MV-4-11 (cell line): ENCODE measurements at regions not wholly inside any gene's neighbourhood (a gene's known extent, or its start where the extent isn't known, plus 50 kb on each side); places are given as distances from the start of the nearest gene placed in this dataset.

ENCODE experiments used
- DNase-seq: peaks from one replicate; lab custom pipeline; 2025; lab: John Stamatoyannopoulos, UW

DNA sequence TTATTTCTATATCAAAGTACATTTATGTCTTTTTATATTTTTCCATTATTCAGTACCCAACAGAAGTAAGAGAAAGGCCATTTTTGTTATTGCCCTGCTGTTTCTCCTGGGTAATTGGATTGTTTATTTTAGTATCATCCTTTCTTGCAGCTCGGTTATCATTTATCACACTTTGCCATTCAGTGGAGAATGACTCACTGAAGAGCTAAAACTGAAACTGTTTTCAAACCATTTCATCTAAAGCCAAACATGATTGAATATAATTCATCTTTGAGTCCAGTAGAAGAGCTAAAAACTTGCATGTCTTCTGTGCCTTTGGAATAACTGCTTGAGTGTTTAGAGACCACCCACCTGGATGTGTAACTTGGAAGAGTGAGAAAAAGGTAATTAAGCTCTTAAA, 139.5 kb upstream of the PRDM9 start:
- no peak for DNase-seq

DNA sequence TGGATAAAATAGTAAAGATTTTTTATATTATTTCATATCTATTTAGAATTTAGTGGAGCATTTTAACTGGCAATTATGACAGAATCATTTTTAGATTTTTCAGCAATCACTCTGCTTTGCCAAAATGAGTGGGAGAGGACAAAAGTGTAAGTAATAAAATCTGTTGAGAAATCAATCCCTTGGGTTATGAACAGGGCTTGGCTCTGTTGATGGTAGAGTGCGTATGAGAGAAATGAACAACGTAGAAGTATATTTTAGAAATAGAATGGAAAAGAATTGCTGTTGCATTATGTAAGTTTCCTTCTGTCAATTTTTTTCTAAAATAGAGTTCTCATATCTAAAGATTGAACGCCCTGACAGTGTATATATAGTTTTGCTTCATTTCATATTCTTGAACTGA, 154.1 kb upstream of the PRDM9 start:
- no peak for DNase-seq

DNA sequence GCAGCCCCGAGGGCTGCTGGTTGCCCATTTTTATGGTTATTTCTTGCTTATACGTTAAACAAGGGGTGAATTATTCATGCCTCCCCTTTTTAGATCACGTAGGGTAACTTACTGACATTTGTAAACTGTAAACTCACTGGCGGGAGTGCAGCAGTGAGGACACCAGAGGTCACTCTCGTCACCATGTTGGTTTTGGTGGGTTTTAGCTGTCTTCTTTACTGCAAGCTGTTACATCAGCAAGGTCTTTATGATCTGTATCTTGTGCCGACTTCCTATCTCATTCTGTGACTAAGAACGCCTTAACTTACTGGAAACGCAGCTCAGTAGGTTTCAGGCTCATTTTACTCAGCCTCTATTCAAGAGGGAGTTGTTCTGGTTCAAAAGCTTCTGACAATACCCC, 155.0 kb upstream of the PRDM9 start:
- peak; percentile 78 for DNase-seq

DNA sequence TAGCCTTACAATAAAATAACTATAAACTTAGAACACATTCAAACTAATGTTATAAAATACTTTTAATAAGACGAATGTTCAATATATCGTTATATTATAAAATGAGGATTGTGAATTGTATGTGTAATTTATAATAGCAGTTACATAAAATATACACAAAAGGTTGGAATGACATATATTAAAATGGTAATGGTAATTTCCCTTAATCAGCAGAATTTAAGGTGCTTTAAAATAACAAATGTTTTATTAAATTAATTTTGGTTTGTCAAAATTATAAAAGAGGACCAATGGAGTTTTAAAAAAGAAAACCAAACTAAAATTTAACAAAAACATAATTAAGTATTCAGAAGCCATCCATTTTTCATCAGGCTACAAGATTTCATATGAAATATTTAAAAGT, 164.3 kb upstream of the PRDM9 start:
- DNase-seq: no peak

DNA sequence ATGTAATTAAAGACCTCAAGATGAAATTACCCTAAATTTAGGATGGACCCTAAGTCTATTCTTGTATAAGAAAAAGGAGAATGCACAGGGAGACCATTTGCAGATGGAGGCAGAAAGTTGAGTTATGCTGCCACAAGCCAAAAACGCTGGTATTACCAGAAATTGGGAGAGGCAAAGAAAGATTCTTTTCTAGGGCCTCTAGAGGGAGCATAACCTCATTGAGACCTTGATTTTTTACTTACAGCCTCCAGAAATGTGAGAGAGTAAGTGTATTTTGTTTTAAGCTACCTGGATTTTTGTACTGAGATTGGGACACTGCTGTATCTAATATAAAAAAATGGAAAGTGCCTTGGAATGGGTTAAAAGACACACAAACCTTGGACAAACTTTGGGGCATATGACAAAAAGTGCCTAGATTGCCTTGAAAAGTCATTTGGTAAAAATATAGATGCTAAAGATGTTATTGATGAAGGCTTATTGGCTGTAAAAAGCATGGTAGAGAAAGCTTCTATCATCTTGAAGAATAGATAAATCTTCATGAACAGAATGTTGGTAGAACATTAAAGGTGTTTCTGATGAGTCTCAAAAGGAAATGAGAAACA, 174.7 kb upstream of the PRDM9 start:
- no peak for DNase-seq

DNA sequence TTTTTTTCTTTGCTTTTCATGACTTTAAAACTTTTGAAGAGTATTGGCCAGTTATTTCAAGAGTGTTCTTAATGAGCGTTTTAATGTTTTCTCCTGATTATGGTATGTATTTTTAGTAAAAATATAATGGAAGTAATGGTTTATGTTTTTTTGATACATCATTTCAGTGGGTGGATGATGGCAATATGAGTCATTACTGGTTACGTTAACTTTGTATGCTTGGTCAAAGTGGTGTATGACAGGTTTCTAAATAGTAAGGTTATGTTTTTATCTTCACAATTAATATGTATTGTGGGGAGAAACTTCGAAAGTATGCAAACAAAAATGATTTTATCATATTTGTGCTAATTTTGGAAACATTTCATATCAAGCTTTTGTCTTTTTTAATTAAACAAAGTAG, 176.7 kb upstream of the PRDM9 start:
- DNase-seq: no peak

DNA sequence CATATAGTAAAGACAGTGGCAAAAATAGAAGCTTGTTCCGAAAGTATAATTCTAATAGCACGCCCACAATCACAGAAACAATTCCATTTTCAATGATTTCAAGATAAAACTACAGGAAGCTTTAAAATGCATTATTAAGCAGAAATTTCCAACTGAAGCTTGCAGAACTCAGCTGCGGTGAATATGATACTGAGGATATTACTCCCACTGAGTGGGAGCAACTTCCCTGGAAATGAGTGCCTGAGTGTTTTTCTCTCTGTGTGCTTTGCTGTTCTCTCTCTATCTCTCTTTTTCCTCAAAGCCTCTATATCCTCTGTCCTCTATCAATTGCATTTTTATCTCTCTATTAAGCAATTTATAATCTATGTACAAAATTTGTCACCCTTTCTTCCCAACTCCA, 187.5 kb upstream of the PRDM9 start:
- DNase-seq: no peak

DNA sequence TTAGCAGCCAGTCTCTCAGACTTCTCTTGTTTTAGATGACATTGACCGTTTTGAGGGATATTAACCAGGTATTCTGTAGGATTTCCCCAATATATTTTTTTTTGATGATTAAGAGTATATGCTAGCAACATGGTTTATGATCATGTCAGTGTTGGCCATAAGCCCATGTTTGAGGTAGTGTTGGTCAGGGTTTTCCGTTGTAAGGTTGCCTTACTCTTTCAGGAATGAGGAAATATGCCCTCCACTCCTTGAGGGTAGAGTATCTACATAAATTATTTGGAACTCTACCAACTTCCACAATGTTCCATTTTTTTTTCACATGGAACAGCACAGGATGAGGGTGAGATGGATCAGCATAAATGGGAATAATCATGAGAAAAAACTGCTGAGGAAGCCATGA, 188.4 kb upstream of the PRDM9 start:
- DNase-seq: no peak

DNA sequence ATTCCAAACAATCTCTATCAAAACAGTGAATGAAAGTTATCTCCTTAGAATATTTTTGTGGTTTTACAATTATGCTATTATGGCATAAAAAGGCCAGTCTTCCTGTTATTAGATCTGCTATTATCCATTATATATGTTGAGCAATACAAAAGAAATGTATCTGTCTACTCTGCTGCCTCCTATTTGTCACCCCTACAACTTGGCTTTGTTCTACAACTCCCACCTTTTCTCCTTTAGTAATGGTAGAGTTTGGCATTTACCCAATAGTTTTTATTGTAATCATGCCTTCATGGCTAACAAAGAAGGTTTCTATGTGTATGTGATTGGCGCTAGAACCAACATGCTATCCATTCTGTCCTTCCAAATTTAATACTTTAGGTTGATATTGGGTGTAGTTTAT, 189.2 kb upstream of the PRDM9 start:
- DNase-seq: no peak

DNA sequence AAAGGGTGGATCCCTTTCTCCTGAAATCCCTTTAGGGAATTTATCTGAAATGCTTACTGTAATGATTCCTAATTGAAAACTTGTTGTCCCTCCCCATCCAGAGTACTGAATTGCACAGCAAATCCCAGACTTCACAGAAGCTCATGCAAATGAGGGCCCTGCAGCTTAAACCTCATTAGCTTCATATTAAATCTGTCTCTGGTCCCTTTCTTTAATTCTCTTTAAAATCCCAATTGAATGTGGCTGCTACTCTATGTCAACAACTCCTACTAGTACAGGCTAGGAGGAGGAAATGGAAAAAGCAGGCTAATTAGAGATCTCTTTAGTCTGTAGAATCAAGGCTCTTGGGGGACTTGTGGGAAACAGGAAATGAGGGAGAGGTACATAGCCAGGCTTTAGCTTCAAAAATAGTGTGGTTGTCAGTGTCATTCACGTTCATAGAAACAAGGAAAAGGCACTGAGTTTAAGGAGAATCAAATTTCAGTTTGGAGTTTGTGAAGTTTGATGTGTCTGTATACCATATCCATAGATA, 191.3 kb upstream of the PRDM9 start:
- no peak for DNase-seq

DNA sequence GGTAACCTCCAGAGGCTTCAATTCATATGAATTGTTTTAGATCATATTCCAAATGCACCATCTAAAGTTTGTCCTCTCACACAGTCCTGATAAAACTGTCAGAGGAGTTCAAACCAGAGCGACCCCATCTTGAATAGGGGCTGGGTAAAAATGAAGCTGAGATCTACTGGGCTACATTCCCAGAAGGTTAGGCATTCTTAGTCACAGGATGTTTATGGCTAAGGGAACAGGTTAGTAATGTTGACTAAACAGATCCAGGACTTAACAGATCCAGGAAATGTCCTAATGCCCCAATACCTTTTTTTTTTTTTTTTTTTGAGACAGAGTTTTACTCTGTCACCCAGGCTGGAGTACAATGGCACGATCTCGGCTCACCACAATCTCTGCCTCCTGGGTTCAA, 192.6 kb upstream of the PRDM9 start:
- no peak for DNase-seq

DNA sequence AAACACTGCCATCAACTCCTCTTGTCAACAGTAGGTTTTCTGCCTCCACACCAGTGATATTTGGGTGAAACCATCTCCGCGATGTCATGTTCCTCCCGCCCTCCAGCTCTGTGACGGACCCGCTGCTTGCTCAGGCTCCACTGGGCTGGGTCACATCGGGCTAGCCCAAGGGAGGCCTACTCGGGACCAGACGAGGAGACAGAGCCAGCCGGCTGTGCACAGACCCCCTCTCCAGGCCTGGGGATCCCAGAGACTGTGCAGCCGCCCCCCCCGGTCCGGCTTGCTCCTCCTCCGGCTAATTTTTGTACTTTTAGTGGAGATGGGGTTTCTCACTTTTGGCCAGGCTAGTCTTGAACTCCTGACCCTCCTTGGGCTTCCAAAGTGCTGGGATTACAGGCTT, 202.4 kb upstream of the PRDM9 start:
- no peak for DNase-seq

DNA sequence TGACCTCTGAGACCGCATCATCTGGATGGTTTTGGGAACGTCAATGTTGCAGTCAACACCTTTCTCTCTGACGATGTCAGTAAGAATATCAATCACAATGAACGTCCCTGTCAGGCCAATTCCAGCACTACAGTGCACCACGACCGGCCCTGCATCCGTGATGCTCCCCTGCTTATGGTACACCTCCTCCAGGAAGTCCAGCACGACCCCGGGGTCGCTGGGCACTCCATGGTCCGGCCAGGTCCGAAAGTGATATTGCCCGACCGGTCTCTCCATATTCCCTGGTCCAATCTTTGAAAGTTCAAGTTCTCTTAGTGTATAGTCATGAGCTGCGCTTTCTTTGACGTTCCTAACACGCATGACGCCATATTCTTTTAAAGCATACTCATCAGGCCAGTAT, 203.6 kb upstream of the PRDM9 start:
- DNase-seq: no peak

DNA sequence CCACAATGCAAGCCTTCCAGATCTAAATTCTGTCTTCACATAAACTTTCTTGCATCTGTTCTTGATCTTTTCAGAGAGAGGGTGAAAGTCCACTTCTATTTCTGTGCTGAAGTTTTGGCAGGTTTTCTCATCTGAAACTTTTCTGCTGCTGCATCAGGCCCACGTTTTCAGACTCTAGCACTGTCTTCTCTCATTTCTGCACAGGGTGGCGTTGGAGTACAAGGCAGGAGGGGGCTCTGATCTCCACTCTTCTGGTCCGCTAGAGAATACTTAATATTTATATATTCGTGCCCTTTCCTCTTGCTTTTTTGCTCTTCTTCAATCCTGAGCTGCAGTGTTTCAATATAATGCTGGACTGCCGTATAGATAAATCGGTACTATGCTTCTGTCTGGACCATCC, 204.0 kb upstream of the PRDM9 start:
- DNase-seq: no peak

DNA sequence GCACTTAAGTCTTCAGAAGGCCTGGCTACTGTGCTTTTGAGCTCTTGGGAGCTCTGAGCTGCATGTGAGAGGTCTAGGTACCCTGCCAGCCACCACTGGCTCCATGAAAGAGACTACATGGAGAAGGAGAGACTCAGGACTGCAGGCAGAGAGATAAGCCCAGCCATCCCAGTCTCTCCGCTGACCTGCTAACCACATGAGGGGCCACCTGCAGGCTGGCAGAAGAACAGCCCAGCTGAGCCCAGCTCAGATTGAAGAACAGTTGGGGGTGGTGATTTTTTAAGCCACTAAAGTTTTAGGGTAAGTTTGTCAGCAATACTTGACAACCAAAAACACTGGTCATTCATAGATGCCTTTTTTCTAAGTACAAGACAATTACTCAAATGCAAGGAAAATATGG, 205.0 kb upstream of the PRDM9 start:
- DNase-seq: no peak

DNA sequence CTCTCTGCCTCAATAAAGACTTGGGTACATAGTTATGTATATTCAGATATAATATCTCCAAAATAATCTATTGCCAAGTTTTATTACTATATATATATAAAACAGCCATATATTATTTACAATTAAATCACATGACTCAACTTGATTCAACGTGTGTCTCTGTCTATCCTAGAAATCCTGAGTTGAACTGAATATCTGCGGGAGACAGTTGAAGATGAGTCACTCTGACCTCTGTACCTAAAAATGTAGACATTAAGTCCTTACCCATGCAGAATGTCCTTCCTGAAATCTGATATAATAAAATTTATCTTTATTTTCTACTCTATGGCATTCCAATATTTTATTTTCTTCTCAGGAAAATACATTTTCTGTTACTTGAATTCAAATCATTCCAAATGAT, 218.2 kb upstream of the PRDM9 start:
- no peak for DNase-seq

DNA sequence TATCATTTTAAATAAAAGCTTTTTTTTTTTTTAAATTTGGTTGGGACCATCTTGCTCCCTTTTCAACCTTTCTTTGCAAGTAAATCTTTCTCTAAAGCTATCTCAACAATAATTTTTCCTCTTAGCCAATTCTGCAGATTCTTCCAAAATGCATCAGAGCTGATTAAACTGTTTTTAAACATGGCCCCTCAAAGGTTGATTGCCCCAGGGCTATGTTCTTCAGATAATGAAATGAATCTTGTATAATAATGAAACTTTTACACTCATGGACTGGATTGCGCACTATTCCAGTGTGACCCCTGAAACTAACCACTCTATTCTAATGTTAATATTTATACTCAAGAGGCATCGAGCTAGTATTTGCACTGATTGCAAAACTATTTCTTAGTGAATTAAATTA, 222.8 kb upstream of the PRDM9 start:
- DNase-seq: no peak

DNA sequence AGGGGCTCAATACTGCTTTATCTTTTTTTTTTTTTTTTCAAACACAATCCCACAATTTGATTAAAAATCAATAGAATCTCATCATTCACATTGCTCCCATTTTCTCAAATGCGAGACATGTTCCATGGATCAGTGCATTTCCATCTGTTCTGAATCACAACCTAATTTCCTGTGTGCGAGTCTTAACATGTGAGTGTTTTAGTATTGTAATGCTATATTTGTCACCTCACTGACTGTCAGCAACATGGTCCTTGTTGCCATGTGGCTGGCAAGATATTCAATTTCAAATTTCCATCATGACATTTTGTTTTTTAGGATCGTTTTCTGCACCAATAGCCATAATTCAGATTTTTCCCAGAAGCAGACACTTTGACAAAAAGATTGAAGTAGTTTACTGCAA, 233.2 kb upstream of the PRDM9 start:
- DNase-seq: no peak

DNA sequence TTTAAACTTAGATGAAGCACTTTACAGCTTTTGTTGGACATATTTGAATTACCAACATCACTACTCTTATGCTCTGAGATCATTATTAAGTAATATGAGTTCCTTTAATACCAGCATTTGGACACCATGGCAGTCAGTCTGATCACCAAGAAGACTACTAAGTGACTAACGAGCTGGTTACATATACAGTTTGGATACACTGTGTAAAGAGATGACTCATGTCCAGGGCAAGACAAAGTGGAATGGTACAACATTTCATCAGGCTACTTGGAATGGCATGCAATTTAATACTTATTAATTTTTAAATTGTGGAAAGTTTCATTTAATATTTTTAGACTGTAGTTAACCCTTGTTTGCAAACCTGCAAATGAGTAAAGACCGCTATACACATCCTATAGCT, 237.4 kb upstream of the PRDM9 start:
- DNase-seq: no peak

DNA sequence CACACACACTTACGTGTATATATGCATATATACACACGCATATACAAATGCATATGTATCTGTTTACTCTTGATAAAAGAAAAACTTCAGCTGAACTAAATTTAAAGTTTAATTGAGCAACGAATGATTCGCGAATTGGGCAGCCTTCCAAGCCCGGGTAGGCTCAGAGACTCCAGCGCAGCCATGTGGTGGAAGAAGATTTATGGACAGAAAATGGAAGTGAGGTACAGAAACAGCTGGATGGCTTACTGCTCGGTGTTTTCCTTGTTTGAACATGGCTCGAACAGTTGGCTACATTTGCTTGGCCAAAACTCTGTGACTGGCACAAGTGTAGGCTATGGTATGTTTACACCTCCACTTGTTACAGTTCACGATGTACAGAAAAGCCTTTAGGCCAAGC, 239.3 kb upstream of the PRDM9 start:
- DNase-seq: no peak

DNA sequence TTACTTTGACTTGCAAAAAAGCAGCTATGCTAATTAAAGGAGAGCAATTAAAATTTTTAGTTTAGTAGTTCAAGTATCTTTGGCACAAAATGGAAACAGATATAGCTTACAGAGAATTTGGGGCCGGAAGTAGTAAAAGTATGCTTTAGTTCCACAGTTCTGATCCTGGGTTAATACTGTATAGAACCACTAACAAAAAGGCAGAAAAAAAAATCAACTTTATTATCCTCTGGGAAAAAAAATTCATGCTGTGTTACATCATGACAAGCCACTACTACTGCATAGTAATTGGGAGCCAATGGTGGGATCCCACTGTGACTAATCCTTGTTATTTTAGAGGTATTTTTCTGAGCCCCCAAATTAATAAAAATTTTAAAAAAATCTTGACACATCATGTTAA, 246.8 kb upstream of the PRDM9 start:
- no peak for DNase-seq

DNA sequence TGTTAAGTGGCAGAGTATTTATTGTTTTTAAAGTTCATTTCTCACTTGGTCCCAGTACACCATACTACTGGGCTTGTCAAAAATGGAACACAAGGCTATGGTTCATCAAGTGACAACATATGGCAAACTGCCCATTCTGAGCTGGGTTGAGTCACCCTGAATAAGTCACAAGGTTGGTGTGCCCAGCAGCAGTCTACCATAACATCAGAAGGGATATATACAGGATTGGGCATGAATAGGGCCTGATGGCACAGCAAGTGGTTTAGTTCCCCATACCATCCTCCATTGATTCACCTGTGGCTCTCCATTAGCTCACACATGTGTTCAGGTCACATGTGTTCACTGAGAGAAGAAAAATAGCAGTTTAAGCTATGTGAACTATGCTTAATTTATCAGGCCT, 249.8 kb upstream of the PRDM9 start:
- no peak for DNase-seq

DNA sequence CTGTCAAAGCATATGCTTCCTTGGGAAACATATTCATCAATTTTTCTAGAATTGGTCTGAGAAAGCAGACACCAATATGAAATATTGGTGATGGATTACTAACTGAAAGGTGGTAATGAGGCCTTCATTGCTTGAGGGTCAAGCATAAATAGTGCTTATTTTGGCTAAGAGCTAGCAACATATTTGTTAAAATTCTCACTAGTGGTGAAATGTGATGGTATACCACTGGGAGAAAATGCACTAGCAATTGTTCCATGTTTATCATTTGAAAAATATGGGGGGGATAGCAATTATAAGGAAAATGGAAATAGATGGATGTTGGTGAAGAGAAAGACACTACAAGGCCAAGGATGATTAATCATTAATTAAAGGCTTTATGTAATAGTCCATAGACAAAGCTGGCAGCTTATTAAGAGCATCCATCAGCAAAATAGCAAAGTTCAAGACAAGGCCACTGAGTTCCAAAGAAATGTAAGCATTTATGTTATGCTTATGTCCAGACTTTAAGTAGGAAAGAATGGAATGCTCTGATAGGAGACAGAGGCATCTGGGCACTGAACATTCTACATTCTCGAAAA, 253.7 kb upstream of the PRDM9 start:
- no peak for DNase-seq

DNA sequence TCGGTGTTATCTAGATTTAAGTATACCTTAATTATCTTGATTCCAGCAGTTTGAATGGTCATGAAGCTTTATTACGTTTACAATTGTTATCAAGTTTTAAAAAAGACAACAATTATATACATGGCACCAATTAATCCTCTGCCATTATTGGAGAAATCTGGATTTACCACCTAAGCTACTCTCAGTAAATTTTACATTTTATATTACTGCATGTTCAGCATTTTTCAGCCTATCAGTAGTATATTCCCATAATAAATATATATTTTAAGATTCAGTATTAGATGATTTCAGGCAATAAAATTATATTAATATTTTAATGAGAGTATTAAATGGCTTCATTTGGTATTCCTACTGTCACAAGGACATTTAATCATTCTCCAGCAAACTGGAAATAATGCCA, 264.5 kb upstream of the PRDM9 start:
- DNase-seq: no peak
